ENCODE measurements at regions not wholly inside any gene's neighbourhood (a gene's known extent, or its start where the extent isn't known, plus 50 kb on each side); places are given as distances from the start of the nearest gene placed in this dataset.

DNA sequence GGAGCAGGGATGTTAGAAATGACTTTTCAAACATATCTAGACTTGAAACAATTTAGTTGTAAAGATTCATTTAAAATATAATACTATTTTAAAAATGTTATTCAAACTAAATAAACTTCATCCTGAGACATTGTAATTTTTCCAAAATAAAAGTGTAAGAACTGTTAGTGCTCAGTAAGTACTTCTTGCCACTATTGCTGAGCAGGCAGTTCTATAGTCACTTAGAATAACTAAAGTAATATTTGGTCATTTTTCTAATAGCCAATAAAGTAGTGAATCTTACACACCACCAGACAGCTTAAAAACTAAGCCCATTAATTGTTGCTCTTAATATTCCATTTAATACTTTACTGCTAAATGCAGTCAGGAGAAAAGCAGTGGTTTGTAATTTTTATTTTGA is 1120.0 kb upstream of the CDH10 start:
- no peaks in the 10 kb centered on the region for H3K27me3 ChIP-seq (ENCODE audit: control insufficient read depth, insufficient read depth, low read length)
- no peak overlapping the region for H3K27ac ChIP-seq (ENCODE audit: low read length)
- no peaks in the 10 kb centered on the region for H3K36me3 ChIP-seq (ENCODE audit: control insufficient read depth, low read depth, low read length)
- H3K9me3 ChIP-seq (ENCODE audit: control insufficient read depth, low read depth, low read length), result no peaks in the 10 kb centered on the region
- H3K9ac ChIP-seq (ENCODE audit: low read length), result no peak overlapping the region
- H3K4me3 ChIP-seq (ENCODE audit: low read length), result no peak overlapping the region
- no peaks in the 10 kb centered on the region for H3K4me1 ChIP-seq (ENCODE audit: control insufficient read depth, low read depth, low read length)

DNA sequence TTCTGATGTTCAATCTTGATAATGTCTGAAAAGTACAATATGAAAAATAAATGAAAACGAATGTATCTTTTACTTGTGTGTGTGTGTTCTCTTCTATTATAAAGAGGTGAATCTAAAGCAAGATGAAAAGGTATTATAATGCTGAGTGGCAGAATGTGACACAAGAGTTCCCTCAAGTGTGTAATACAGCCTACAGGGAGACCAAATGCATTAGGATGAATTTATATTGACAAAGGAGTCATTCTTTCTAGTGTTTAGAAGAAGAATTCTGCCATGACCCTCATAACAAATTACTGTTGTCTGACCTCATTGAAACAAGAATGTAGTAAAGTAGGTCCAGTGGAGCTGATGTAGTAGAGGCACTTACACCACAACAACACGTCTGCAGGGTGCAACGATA is 1119.0 kb upstream of the CDH10 start:
- no peak overlapping the region for H3K27ac ChIP-seq (ENCODE audit: low read length)
- no peaks in the 10 kb centered on the region for H3K9me3 ChIP-seq (ENCODE audit: control insufficient read depth, low read depth, low read length)
- H3K9ac ChIP-seq (ENCODE audit: low read length), result no peak overlapping the region
- H3K4me3 ChIP-seq (ENCODE audit: low read length), result no peak overlapping the region
- H3K36me3 ChIP-seq (ENCODE audit: control insufficient read depth, low read depth, low read length), result no peaks in the 10 kb centered on the region
- H3K4me1 ChIP-seq (ENCODE audit: control insufficient read depth, low read depth, low read length), result no peaks in the 10 kb centered on the region
- H3K27me3 ChIP-seq (ENCODE audit: control insufficient read depth, insufficient read depth, low read length), result no peaks in the 10 kb centered on the region

DNA sequence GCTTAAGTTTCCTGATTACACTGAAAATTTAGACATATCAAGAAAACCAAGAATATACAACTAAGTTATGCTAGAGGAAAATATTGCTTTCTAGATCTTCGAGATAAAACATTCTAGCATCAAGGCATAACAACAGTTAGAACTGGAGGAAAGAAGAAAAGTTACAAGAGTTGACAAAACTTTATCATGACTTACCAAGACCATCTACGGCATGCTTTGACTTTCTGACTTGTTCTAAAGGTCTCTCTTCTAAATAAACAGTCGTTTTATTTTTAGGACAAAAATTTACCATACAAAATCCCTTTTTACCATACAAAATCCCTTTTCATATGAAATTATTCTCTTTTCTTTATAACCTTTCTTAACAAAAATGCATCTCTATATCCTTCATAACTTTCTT is 1110.1 kb upstream of the CDH10 start:
- H3K27me3 ChIP-seq (ENCODE audit: control insufficient read depth, insufficient read depth, low read length), result no peaks in the 10 kb centered on the region
- peaks cover 40% of the 10 kb centered on the region for H3K9me3 ChIP-seq (ENCODE audit: control insufficient read depth, low read depth, low read length)
- no peaks in the 10 kb centered on the region for H3K36me3 ChIP-seq (ENCODE audit: control insufficient read depth, low read depth, low read length)
- H3K4me3 ChIP-seq (ENCODE audit: low read length), result no peak overlapping the region
- no peak overlapping the region for H3K9ac ChIP-seq (ENCODE audit: low read length)
- H3K27ac ChIP-seq (ENCODE audit: low read length), result no peak overlapping the region
- H3K4me1 ChIP-seq (ENCODE audit: control insufficient read depth, low read depth, low read length), result no peaks in the 10 kb centered on the region

DNA sequence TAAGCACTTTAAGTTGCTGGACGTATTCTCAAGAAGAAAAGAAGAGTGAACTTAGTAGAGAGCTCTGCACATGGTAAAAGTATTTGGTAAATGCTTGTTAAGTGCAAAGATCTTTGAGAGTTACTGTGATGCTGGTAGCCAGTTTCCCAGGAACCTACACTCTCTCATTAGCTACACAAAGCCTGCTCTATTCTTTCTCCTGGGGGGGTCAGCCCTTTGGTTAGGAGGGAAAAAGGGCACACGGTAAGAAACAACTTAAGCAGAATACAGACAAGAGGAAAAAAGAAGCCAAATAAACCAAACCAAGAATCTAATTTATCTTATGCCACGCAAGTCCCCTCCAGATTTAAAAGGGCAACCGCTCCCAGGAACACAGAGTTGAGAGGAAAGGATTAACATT is 1100.1 kb upstream of the CDH10 start:
- Histone ChIP-seq H3K27ac (ENCODE audit: low read length) (no peak overlapping the region), H3K4me1 (ENCODE audit: control insufficient read depth, low read depth, low read length) (peaks cover 18% of the 10 kb centered on the region), H3K4me3 (ENCODE audit: low read length) (no peak overlapping the region), H3K9me3 (ENCODE audit: control insufficient read depth, low read depth, low read length) (peaks cover 4% of the 10 kb centered on the region), H3K27me3 (ENCODE audit: control insufficient read depth, insufficient read depth, low read length) (no peaks in the 10 kb centered on the region), H3K36me3 (ENCODE audit: control insufficient read depth, low read depth, low read length) (no peaks in the 10 kb centered on the region), H3K9ac (ENCODE audit: low read length) (no peak overlapping the region)

DNA sequence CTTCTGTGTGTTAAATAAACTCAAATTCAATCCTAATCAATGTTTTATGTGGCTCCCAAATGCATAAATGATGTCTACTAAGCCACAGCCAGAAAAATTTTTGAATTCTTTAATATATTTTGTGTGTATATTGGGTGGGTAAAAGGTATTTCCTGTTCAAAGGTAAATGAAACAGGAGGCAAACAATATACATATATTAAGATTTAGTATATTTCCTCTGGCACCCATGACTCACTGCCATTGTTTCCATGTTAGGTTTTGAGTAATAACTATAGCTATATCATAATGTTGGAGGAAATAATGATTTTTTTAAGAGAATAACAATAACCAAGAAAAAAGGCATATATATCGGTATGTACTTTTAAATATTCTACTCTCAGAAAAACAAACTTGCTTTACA is 1071.9 kb upstream of the CDH10 start:
- Histone ChIP-seq H3K36me3 (ENCODE audit: control insufficient read depth, low read depth, low read length) (no peaks in the 10 kb centered on the region), H3K9me3 (ENCODE audit: control insufficient read depth, low read depth, low read length) (no peaks in the 10 kb centered on the region), H3K4me3 (ENCODE audit: low read length) (no peak overlapping the region), H3K27me3 (ENCODE audit: control insufficient read depth, insufficient read depth, low read length) (no peaks in the 10 kb centered on the region), H3K4me1 (ENCODE audit: control insufficient read depth, low read depth, low read length) (no peaks in the 10 kb centered on the region), H3K9ac (ENCODE audit: low read length) (no peak overlapping the region), H3K27ac (ENCODE audit: low read length) (no peak overlapping the region)

DNA sequence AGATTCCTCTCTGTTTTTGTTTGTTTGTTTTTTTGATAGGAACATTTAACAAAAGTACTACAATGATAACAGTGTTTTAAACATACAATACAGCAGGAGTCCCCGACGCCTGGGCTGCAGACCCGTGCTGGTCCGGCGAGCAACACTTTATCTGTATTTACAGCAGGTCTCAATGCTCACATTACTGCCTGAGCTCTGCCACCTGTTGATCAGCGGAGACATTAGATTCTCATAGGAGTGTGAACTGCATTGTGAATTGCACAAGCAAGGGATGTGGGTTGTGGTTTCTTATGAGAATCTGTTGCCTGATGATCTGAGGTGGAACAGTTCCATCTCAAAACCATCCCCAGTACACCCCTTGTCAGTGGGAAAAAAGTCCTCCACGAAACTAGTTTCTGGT is 1068.5 kb upstream of the CDH10 start:
- Histone ChIP-seq H3K4me1 (ENCODE audit: control insufficient read depth, low read depth, low read length) (peaks cover 6% of the 10 kb centered on the region), H3K9me3 (ENCODE audit: control insufficient read depth, low read depth, low read length) (no peaks in the 10 kb centered on the region), H3K27ac (ENCODE audit: low read length) (no peak overlapping the region)

DNA sequence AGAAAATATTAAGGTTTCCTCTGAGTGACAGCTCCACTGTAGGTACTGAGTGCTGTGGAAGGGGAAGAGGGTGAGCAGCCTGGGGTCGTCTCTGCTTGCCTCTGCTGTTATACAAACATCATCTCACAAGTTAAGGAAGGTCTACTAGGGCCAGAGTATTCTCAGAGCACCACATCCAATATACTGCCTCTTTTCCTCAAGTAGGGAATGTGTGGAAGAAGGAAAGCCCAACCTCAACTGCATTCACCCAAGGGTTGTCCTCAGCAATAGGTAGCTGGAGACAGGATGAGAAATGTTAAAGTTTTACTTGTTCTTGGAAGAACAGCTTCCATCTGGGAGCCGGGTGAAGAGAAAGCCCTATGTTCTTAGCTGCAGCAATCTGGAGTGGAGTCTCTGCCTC is 1062.3 kb upstream of the CDH10 start:
- Histone ChIP-seq H3K36me3 (ENCODE audit: control insufficient read depth, low read depth, low read length) (no peaks in the 10 kb centered on the region), H3K27ac (ENCODE audit: low read length) (no peak overlapping the region), H3K9ac (ENCODE audit: low read length) (no peak overlapping the region), H3K4me1 (ENCODE audit: control insufficient read depth, low read depth, low read length) (peaks cover 6% of the 10 kb centered on the region), H3K4me3 (ENCODE audit: low read length) (no peak overlapping the region), H3K27me3 (ENCODE audit: control insufficient read depth, insufficient read depth, low read length) (no peaks in the 10 kb centered on the region), H3K9me3 (ENCODE audit: control insufficient read depth, low read depth, low read length) (no peaks in the 10 kb centered on the region)

More for the DNA sequence above, 1068.5 kb upstream of the CDH10 start:
- Histone ChIP-seq H3K4me3 (ENCODE audit: low read length) (no peak overlapping the region), H3K9ac (ENCODE audit: low read length) (no peak overlapping the region), H3K27me3 (ENCODE audit: control insufficient read depth, insufficient read depth, low read length) (no peaks in the 10 kb centered on the region), H3K36me3 (ENCODE audit: control insufficient read depth, low read depth, low read length) (no peaks in the 10 kb centered on the region)

DNA sequence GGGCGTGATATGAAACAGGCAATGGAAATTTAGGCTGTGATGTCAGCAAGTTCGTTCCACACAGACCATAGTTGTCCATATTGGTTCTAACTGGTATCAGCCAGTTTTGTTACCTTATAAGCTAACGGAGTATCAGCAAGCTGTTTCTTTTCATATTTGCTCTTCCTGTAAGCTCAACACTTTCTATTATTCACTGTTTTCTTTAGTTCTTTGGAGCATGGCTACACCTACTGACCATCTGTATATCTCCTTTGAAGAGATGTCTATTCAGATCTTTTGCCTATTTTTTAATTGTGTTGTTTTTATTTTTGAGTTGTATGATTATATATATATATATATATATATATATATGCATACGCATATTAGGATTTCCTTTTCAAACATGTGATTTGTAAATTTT is 1057.2 kb upstream of the CDH10 start:
- Histone ChIP-seq H3K36me3 (ENCODE audit: control insufficient read depth, low read depth, low read length) (no peaks in the 10 kb centered on the region), H3K27me3 (ENCODE audit: control insufficient read depth, insufficient read depth, low read length) (no peaks in the 10 kb centered on the region), H3K9me3 (ENCODE audit: control insufficient read depth, low read depth, low read length) (no peaks in the 10 kb centered on the region), H3K4me1 (ENCODE audit: control insufficient read depth, low read depth, low read length) (no peaks in the 10 kb centered on the region), H3K9ac (ENCODE audit: low read length) (no peak overlapping the region), H3K27ac (ENCODE audit: low read length) (no peak overlapping the region), H3K4me3 (ENCODE audit: low read length) (no peak overlapping the region)

DNA sequence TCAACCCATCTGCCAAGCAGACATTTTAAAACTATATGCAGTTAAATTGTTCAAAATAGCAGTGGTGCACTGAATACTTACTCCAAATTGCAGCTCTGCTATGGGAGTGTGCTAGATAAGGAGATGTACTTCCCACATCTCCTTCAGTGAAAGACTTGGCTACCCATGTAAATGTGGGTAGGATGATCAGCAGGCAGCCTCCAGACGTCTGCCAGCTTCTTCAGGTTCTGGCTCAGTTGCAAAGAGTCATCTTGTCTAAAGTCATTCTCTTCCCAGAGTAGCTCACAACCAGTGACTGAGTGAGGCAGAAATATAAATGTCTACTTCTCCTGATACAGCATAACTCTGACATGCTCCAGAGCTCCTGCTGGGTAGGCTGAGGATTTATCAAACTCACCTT is 1050.0 kb upstream of the CDH10 start:
- Histone ChIP-seq H3K9ac (ENCODE audit: low read length) (no peak overlapping the region), H3K27me3 (ENCODE audit: control insufficient read depth, insufficient read depth, low read length) (no peaks in the 10 kb centered on the region), H3K4me3 (ENCODE audit: low read length) (no peak overlapping the region), H3K27ac (ENCODE audit: low read length) (no peak overlapping the region), H3K9me3 (ENCODE audit: control insufficient read depth, low read depth, low read length) (no peaks in the 10 kb centered on the region), H3K36me3 (ENCODE audit: control insufficient read depth, low read depth, low read length) (no peaks in the 10 kb centered on the region), H3K4me1 (ENCODE audit: control insufficient read depth, low read depth, low read length) (no peaks in the 10 kb centered on the region)

DNA sequence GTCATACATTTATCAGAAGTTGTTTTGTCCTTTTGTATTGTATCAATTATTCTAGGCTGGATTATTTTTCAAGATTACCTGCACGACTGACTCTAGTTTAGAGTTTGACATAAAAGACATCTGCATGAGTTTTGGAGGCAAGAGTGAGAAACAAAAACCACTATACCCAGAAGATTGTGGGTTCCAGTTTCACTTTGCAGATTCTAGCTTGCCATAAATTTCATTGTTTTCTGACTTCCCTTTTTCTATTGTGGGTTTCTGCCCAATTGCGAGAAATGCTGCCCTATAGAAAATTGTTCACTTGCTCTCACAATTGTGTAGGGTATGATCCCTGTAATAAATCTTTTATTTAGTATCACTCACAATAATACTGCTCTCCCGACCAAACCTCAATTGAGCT is 1043.4 kb upstream of the CDH10 start:
- H3K9ac ChIP-seq (ENCODE audit: low read length), result no peak overlapping the region
- no peaks in the 10 kb centered on the region for H3K4me1 ChIP-seq (ENCODE audit: control insufficient read depth, low read depth, low read length)
- H3K27me3 ChIP-seq (ENCODE audit: control insufficient read depth, insufficient read depth, low read length), result no peaks in the 10 kb centered on the region
- no peak overlapping the region for H3K4me3 ChIP-seq (ENCODE audit: low read length)
- no peaks in the 10 kb centered on the region for H3K36me3 ChIP-seq (ENCODE audit: control insufficient read depth, low read depth, low read length)
- no peak overlapping the region for H3K27ac ChIP-seq (ENCODE audit: low read length)
- H3K9me3 ChIP-seq (ENCODE audit: control insufficient read depth, low read depth, low read length), result no peaks in the 10 kb centered on the region

DNA sequence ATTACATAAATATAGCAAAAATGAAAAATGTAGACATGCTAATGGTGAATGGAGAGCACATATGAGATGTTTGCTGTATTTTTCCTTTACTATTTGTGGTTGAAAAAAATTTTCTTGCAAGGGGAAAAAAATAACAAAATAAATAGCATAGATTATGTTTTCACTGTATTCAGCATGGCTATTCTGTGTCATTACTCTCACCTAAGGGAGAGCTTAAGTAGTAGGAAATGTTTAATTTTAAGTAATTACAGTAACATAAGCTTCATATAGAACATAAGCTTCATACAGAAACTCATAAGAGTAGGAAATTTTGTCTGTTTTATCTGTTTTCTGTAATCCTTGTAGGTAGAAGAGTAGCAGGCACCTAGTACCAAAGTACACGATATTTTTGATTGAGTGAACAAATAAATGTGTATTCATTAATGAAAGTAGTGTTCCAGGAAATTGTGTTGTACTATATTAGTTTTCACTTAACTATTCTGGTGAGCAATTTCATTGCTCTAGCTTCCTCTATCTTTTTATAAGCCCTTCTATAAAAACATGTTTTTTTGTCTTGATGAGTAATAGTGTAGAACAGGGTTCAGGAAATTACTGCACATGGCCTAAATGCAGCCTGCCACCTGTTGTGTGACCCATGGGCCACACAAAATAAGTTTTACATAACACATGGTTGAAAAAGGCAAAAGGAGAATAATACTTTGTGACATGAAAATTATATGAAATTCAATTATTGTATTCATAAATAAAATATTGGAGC is 1025.0 kb upstream of the CDH10 start:
- H3K4me1 ChIP-seq (ENCODE audit: control insufficient read depth, low read depth, low read length), result no peaks in the 10 kb centered on the region
- H3K27me3 ChIP-seq (ENCODE audit: control insufficient read depth, insufficient read depth, low read length), result no peaks in the 10 kb centered on the region
- no peaks in the 10 kb centered on the region for H3K9me3 ChIP-seq (ENCODE audit: control insufficient read depth, low read depth, low read length)

DNA sequence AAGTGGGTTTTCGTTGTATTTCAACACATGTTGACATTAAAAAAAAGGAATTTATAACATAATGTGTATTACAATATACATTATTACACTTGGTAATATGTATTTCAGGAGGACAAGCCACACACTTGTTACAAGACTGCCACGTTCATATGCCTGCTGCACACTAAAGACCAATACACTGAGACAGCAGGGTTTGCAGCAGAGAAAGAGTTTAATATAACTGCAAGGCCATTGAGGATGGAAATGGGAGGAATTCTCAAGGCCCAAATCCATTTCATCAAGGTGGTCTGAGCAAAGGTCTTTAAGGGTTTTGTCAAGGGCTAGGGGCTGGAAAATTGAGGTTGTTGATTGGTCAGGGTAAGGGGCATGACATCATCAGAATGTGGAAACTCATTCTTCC is 1017.8 kb upstream of the CDH10 start:
- Histone ChIP-seq H3K27me3 (ENCODE audit: control insufficient read depth, insufficient read depth, low read length) (no peaks in the 10 kb centered on the region), H3K36me3 (ENCODE audit: control insufficient read depth, low read depth, low read length) (no peaks in the 10 kb centered on the region), H3K9ac (ENCODE audit: low read length) (no peak overlapping the region), H3K4me3 (ENCODE audit: low read length) (no peak overlapping the region), H3K4me1 (ENCODE audit: control insufficient read depth, low read depth, low read length) (no peaks in the 10 kb centered on the region), H3K9me3 (ENCODE audit: control insufficient read depth, low read depth, low read length) (peaks cover 8% of the 10 kb centered on the region), H3K27ac (ENCODE audit: low read length) (no peak overlapping the region)

More for the DNA sequence above, 1025.0 kb upstream of the CDH10 start:
- Histone ChIP-seq H3K36me3 (ENCODE audit: control insufficient read depth, low read depth, low read length) (no peaks in the 10 kb centered on the region), H3K4me3 (ENCODE audit: low read length) (no peak overlapping the region), H3K27ac (ENCODE audit: low read length) (no peak overlapping the region), H3K9ac (ENCODE audit: low read length) (no peak overlapping the region)
